ENCODE measurements at regions not wholly inside any gene's neighbourhood (a gene's known extent, or its start where the extent isn't known, plus 50 kb on each side); places are given as distances from the start of the nearest gene placed in this dataset.

GRCh38 chr19:31706131-31706530 is 356.9 kb upstream of the TSHZ3 start:
- H3K9me3 ChIP-seq, result no peaks in the 10 kb centered on the region
- no peak overlapping the region for H3K4me3 ChIP-seq (ENCODE audit: low read depth in 2 of 2, low read length in 1 of 2)
- H3F3A ChIP-seq (replicated peaks; ENCODE audit: insufficient read depth), result no peaks in the 10 kb centered on the region
- TF ChIP-seq FOXJ3 (CRISPR knock-in tag; IDR thresholded peaks at IDR 0.05) (no peak), RXRA (IDR thresholded peaks at IDR 0.05; ENCODE audit: borderline replicate concordance, low read depth) (no peak), SIN3A (IDR thresholded peaks at IDR 0.05; ENCODE audit: borderline replicate concordance, low read depth, low read length) (no peak), CHD2 (IDR thresholded peaks at IDR 0.05; ENCODE audit: low read length, partially characterized antibody) (no peak), GATA2 (CRISPR knock-in tag; IDR thresholded peaks at IDR 0.05) (no peak), SMC3 (IDR thresholded peaks at IDR 0.05; ENCODE audit: low read depth, low read length) (no peak), RCOR1 (IDR thresholded peaks at IDR 0.05; ENCODE audit: low read length) (no peak), EZH2phosphoT487 (IDR thresholded peaks at IDR 0.05; ENCODE audit: borderline replicate concordance, low read depth) (no peak)
- TF ChIP-seq, protein P1, sequence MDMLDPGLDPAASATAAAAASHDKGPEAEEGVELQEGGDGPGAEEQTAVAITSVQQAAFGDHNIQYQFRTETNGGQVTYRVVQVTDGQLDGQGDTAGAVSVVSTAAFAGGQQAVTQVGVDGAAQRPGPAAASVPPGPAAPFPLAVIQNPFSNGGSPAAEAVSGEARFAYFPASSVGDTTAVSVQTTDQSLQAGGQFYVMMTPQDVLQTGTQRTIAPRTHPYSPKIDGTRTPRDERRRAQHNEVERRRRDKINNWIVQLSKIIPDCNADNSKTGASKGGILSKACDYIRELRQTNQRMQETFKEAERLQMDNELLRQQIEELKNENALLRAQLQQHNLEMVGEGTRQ (IDR thresholded peaks at IDR 0.05; ENCODE audit: borderline replicate concordance, low read depth, low read length), result no peak
- no peaks in the 10 kb centered on the region for H3K9me2 ChIP-seq
- no peak overlapping the region for H3K9ac ChIP-seq
- 33% methylated on average over 3 of the region's 6 CpGs for WGBS (ENCODE audit: low lambda C conversion rate)
- no peaks in the 10 kb centered on the region for H4K20me1 ChIP-seq (ENCODE audit: insufficient read depth)
- no peak for DNase-seq
- ChIA-PET CTCF (interaction anchor here (1.0 kb wide), 1 partner anchor 518 kb away, joined by 4 read pairs; no protein-coding TSS in a partner anchor), POLR2A (no interaction called here)
- H3K4me2 ChIP-seq, result no peak overlapping the region
- H3K4me1 ChIP-seq (ENCODE audit: control insufficient read depth in 1 of 2, insufficient read depth in 2 of 2, low read depth in 1 of 2, low read length in 1 of 2), result no peaks in the 10 kb centered on the region
- H3K27ac ChIP-seq (ENCODE audit: low read depth in 2 of 2, low read length in 1 of 2), result no peak overlapping the region
- no peak overlapping the region for H2AFZ ChIP-seq (ENCODE audit: low read depth)
- no peaks in the 10 kb centered on the region for H3K27me3 ChIP-seq (ENCODE audit: insufficient read depth)
- no peaks in the 10 kb centered on the region for H3K36me3 ChIP-seq (replicated peaks in 1 of 2; ENCODE audit: control insufficient read depth in 1 of 2, insufficient read depth in 2 of 2, low read length in 1 of 2)
- H3K79me2 ChIP-seq (ENCODE audit: insufficient read depth), result no peaks in the 10 kb centered on the region

DNA sequence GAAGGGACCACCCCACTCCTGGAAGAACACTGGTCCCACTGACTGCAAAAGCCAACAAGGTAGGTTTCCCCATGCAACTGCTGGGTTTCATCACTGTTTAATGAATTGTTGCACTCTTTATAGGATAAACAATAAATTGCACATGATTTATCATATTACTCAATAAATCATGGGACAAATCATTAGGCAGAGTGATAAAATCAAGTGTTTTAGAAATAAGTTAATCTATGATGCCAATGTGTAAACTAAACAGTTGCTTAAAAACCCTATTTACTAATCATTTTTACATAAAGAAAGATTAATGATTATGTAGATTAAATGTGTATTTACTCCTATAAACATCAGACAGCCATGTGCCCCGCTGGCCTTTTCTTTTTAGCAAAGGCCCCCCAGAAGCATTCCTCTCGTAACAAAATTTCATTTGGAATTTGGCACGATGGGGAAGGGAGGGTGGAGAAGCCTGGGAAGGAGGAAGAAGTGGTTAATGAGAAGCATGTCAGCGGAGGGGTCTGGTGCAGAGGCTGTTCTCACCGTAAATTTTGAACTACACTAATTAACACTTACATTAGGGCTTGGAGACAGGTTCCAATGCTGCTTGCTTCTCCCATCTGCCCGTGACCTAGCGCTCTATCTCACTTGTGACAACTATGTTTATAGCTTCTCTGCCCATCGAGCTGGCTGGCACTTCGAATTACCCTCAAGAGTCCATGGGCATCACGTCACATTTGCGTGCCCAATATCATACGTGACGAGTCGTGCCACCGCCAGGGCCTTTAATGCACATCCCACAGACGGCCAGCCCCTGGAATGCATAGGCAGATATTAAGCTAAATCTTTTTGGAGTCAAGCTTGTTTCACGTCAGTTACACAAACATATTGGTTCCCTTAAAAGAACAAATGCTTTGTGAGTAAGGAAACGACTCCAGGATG is 357.7 kb upstream of the TSHZ3 start:
- no peak for DNase-seq
- POLR2A ChIA-PET, result no interaction called here
- Histone ChIP-seq H3K9ac (no peak overlapping the region), H3K79me2 (ENCODE audit: insufficient read depth) (no peaks in the 10 kb centered on the region), H4K20me1 (ENCODE audit: insufficient read depth) (no peaks in the 10 kb centered on the region), H3K9me2 (no peaks in the 10 kb centered on the region), H3K4me1 (ENCODE audit: control insufficient read depth in 1 of 2, insufficient read depth in 2 of 2, low read depth in 1 of 2, low read length in 1 of 2) (no peaks in the 10 kb centered on the region), H2AFZ (ENCODE audit: low read depth) (no peak overlapping the region), H3K36me3 (replicated peaks in 1 of 2; ENCODE audit: control insufficient read depth in 1 of 2, insufficient read depth in 2 of 2, low read length in 1 of 2) (no peaks in the 10 kb centered on the region), H3K4me3 (ENCODE audit: low read depth in 2 of 2, low read length in 1 of 2) (no peak overlapping the region), H3F3A (replicated peaks; ENCODE audit: insufficient read depth) (no peaks in the 10 kb centered on the region), H3K4me2 (no peak overlapping the region), H3K27me3 (ENCODE audit: insufficient read depth) (no peaks in the 10 kb centered on the region), H3K9me3 (no peaks in the 10 kb centered on the region), H3K27ac (ENCODE audit: low read depth in 2 of 2, low read length in 1 of 2) (no peak overlapping the region)
- CTCF ChIA-PET, result no interaction called here
- 42% methylated on average over 18 of the region's 18 CpGs for WGBS (ENCODE audit: low lambda C conversion rate)
- no peak for TF ChIP-seq NFIC (IDR thresholded peaks at IDR 0.05; ENCODE audit: borderline replicate concordance)
- TF ChIP-seq GABPA (IDR thresholded peaks at IDR 0.05; ENCODE audit: low read depth), result no peak
- no peak for TF ChIP-seq TCF12 (IDR thresholded peaks at IDR 0.05)

All from SK-N-SH (cell line).